GM21381 (cell line): ENCODE measurements at regions not wholly inside any gene's neighbourhood (a gene's known extent, or its start where the extent isn't known, plus 50 kb on each side); places are given as distances from the start of the nearest gene placed in this dataset.
"Not testable (repeated sequence)": the region's sequence is repeated elsewhere in the genome, so short reads cannot be mapped to it uniquely, and the experiment has no call there.

ENCODE experiments used
- ATAC-seq: cut with Tn5 transposase; IDR thresholded peaks from one replicate; pipeline ENCODE4 v1.9.1; 2021; ENCODE audit warnings: mild to moderate bottlenecking, moderate library complexity; ENCODE audit not compliant: unreplicated experiment

- ATAC-seq: no peak
Measured at GRCh38 chr6:111925296-111925695, 52.0 kb upstream of the FYN start.

DNA sequence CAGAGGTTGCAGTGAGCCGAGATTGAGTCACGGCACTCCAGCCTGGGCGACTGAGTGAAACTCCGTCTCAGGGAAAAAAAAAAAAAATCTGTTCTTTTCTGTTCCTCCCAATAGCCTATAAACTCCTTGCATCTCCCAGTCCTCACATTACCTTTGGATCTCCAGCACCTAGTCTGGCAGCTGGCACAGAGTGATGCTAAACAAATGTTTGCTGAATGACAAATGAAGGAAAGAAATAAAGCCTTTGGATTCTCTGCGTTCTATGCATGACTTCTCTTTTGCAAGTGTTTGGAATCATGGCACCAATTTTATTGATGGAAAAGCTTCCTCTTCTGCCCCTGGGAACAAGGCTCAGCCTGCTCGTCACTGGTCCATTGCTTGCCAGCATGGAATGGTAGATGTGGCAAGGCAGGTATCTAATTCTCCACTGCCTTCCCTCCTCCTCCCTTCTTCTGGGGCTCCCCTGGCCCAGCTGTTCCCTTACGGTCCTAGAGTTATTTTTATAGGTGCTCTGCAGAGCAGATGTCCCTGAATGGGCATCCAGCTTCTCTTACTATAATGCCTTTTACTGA is 53.6 kb upstream of the FYN start:
- ATAC-seq: no peak

- no peak for ATAC-seq
Measured at GRCh38 chr6:111927321-111927720, 54.1 kb upstream of the FYN start.

- ATAC-seq: no peak
Measured at GRCh38 chr6:111928139-111928538, 54.9 kb upstream of the FYN start.

DNA sequence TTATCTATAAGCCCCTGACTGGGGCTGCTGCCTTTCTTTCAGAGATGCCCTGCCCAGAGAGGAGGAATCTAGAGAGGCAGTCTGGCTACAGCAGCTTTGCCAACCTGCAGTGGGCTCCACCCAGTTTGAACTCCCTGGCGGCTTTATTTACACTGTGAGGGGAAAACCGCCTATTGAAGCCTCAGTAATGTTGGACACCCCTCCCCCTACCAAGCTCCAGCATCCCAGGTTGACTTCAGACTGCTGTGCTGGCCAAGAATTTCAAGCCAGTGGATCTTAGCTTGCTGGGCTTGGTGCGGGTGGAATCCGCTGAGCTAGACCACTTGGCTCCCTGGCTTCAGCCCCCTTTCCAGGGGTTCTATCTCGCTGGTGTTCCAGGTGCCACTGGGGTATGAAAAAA is 61.4 kb upstream of the FYN start:
- ATAC-seq: not testable (repeated sequence)

DNA sequence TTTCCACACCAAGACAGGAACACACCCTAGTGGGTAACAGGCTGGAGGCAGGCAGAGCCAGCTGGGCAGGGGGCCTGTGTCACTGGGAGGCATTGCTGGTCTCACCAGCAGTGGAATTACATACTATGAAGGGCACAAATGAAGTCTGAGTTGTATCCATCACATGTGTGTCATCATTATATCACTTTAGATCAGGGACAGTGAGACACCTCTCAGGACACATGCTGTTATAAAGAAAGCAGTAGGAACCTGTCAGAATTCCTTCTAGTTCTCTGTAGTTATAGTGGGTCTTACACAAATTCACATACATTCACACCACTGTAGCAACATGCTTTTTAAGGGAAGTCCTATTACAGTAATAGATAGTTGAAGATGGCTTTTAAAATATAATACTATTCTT is 63.5 kb upstream of the FYN start:
- no peak for ATAC-seq

DNA sequence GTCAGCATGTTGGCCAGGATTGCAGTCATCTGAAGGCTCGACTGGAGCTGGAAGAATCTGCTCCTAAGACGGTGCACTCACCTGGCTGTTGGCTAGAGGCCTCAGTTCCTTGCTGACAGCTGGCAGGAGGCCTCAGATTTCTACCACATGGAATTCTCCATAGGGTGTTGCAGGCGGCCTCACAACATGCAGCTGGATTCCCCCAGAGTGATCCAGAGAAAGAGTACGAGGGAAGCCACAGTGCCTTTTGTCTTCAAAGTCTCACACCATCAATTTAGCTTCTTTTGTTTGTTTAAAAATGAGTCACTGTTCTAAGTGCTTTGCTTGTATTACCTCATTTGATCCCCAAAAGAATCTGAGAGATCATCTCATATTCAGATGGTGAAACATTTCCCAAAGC is 65.5 kb upstream of the FYN start:
- no peak for ATAC-seq

DNA sequence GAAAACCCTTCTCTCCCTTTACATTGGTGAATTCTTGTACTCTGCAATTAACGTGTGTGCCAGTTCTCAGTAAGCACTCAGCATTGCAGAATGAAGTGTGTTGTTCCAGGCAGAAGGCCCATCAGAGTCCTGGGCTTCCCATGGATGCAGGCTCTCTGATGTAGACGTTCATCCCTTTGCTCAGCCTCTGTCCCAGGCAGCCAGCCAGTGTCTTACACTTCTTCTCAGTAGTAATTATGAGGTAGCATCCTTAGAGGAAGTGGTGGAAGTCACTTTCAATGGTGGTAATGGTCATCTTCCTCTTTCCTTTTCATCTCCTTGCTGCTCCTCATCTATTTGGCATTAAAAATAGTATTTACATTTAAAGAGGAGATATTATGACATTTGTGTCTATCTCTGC is 66.7 kb upstream of the FYN start:
- ATAC-seq: no peak

GRCh38 chr6:111940801-111941200 is 67.5 kb upstream of the FYN start:
- no peak for ATAC-seq

GRCh38 chr6:111941686-111942330 is 68.6 kb upstream of the FYN start:
- ATAC-seq: no peak

DNA sequence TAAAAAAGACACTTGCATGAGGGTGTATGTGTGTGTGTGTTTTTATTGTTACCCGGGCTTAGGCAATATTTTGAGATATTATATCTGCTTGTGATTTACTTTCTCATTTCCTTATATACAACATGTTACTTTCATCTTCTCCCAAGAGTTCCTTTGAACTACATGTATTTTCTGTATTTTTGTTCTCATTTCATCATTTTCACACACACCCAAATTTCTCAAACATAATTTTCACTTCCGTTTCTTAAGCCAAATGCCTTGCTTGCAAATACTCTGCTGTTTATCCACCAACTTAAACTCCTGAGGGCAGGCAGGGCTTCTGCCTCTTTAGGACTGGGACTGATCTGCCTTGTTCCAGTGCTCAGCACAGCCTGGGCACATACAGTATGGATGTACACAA is 69.3 kb upstream of the FYN start:
- no peak for ATAC-seq

- no peak for ATAC-seq
Measured at GRCh38 chr6:111943266-111943665, 70.0 kb upstream of the FYN start.

- no peak for ATAC-seq
Measured at GRCh38 chr6:111943726-111944125, 70.5 kb upstream of the FYN start.

DNA sequence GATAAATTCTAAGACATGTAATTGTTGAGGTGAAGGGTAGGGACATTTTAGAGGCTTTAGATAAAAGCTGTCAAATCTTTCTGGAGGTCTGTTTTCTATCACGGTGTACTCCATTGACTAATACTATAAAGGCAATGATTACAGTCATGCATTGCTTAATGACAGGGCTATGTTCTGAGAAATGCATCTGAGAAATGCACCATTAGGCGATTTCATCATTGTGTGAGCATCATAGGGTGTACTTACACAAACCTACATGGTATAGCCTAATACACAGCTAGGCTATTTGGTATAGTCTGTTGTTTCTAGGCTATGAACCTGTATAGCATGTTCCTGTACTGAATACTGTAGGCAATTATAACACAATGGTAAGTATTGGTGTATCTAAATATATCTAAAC is 71.3 kb upstream of the FYN start:
- ATAC-seq: no peak

- no peak for ATAC-seq
Measured at GRCh38 chr6:111949546-111949945, 76.3 kb upstream of the FYN start.

- not testable (repeated sequence) for ATAC-seq
Measured at GRCh38 chr6:111949984-111950383, 76.7 kb upstream of the FYN start.

DNA sequence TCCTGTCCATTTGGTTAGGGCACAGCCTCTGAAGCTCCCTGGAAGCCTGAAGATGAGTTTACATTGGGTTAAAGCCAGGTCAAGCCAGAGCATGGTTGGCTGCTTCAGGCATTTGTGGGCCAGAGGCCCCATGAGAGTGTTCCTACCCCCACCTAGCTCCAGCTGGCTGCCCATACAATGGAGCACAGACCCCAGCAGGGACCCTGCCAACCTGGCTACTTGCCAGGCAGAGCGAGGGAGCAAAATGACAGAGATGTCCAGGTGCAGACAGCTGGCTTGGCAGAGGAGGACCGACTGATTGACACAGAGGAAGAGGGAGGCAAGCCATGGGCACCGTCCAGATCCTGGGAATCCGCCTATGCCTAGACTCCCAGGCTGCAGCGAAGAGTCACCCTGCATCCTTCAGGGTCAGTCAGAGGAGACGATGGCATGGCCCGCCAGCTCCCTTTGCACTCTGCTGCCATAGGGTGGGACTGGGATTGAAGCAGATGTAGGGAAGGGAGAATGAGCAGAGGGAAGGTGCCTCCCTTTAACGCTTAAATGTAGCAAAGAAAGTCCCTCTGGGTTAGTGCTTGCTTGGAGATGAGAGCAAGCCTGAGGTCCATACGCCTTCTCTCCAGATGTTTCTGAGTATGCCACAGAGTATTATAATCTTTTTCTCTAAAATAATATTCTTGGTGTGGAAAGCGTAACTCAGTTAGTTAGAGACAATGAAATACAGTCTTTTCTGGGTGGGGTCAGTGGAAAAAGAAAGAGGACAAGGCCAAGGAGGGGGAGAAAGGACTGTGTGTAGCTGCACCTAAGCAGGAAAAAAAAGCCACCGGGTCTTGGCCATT is 77.6 kb upstream of the FYN start:
- no peak for ATAC-seq

DNA sequence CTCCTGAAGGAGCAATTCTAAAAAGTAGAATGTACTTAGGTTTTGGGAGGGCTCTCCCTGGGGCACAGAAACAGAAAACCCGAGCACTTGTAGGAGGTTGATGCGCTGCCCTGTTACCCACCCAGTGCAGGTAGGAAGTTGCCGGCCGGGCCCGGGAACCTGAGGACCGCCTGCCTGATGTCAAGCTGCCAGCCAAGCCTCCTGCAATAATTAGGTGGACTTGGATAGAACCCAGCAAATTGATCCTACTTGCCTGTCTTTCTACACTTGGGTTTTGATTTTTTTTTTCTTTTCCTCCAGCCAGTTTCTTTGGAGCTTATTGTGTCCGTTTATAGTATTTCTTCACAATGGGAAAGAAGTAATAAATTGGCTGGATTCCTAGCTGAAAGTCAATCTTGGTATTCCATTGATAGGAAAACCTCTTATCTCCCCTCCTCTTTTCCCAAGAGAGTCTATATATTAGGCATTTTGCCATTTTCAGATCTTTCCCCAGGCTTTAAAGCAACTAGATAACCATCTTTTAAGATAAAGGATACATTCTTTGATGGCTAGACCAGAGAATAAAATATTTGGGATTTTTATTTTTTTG is 78.3 kb upstream of the FYN start:
- ATAC-seq: no peak

DNA sequence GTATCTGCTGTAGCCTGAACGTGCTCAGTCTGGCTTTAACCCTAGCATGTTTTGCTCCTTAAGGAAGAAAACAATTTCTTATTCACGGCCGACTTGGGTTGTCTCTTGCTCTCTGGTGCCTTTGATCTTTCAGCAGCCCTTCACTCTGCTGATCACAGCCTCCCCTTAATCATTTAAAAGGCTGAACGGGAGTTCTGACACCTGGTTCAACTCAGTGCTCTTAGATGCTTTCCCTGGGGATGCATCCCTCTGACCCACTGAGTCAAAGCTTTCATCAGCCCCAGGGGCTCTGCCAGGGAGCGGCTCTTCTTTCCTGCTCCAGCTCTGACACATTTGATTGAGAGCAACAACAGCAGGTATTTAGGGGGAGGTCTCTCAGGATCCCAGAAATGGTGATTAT is 79.0 kb upstream of the FYN start:
- ATAC-seq: no peak

DNA sequence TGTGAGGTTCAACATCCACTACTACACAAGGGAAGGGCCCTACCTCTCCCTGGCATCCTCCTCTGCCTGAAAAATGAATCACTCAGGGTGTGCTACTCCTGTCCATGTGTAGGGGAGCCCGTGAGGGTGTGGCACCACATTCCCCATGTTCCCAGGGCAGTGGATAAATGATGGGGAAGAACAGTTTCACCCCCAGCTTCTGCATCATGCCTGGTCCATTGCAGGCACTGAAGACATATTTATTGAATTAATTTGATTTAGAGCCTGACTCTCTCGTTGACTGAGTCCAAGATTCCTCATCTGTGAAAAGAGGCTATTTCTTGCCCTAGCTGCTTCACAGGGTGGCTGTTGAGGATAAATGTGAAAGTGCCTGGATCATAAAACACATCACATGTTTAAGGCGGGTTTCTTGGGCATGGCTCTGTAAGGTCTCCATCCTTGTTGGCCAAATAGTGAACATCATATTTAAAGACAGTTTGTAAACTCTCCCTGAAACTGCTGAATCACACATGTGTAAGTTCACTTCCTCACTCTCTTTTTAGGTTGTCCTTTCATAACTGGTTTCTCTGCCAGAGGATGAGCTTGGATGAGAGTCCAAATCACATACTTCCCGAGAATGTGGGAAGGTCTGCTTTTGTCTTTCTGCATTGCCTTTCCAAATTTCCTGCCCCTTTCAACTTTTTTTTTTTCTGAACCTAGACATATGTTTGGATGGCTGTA is 79.7 kb upstream of the FYN start:
- ATAC-seq: no peak

- no peak for ATAC-seq
Measured at GRCh38 chr6:111956098-111956497, 82.8 kb upstream of the FYN start.
